ENCODE measurements at regions not wholly inside any gene's neighbourhood (a gene's known extent, or its start where the extent isn't known, plus 50 kb on each side); places are given as distances from the start of the nearest gene placed in this dataset.

DNA sequence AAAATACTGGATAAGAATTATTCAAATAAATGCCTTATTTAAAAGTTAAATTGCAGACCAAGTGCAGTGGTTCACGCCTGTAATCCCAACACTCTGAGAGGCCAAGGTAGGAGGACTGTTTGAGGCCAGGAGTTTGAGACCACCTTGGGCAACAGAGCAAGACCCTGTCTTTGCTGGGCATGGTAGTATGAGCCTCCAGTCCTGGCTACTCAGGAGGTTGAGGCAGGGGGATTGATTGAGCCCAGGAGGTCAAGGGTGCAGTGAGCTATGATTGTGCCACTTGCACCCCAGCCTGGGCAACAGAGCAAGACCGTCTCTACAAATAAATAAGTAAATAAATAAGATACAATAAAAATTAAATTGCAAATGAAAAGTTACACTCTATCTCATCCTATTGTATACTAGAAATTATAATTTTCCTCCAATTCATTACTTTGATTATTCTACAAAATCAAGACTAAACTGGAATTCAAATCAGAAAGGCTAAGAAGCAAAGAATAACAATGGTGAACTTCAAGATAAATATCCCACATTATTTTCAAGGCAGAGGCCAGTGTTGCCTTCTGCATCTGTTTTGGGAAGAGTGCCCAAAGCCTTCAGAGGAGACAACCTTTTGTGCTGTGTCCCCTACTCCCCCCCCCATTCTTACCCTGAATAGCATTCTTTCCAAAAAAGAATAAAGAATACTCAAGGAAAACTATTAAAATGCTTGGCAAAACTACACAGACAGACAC is 73.3 kb upstream of the IRF2BP2 start:
- 0 out of 2 replicates have a peak, but pooled peaks cover 7% of the 10 kb centered on the region for H3K9me3 ChIP-seq (ENCODE audit: low read length)
- no peak overlapping the region for H3K4me2 ChIP-seq (ENCODE audit: low read depth, low read length)
- 65% methylated on average over 2 of the region's 2 CpGs for WGBS (ENCODE audit: low lambda C conversion rate)
- ATAC-seq (peak; percentile 14; the same call in 1 of the 3 replicates), FAIRE-seq (no peak), DNase-seq (ENCODE audit: low spot score) (no peak)
- no peak for TF ChIP-seq MAZ (IDR thresholded peaks at IDR 0.05; ENCODE audit: borderline replicate concordance, low read depth, low read length)
- 0 out of 2 replicates have a peak, but pooled peaks have one; percentile 0 for TF ChIP-seq MAZ (CRISPR knock-in tag; IDR thresholded peaks at IDR 0.05; ENCODE audit: low read depth)
- no peak for TF ChIP-seq HNRNPUL1 (IDR thresholded peaks at IDR 0.05; ENCODE audit: low read depth, low read length)
- peak overlapping the region; percentile 87 for H3K27ac ChIP-seq (ENCODE audit: extremely low read length, insufficient read depth, low read length)
- H3K4me1 ChIP-seq (ENCODE audit: insufficient read depth, low read length) = peaks cover 21% of the 10 kb centered on the region
- no peaks in the 10 kb centered on the region for H3K36me3 ChIP-seq (replicated peaks in 1 of 2; ENCODE audit: control insufficient read depth in 1 of 2, insufficient read depth in 2 of 2, low read length in 2 of 2)
- H4K20me1 ChIP-seq (ENCODE audit: insufficient read depth, low read length) = no peaks in the 10 kb centered on the region
- BruUV-seq (replicated peaks) = no TSS peak
- H3K9ac ChIP-seq (ENCODE audit: insufficient read depth, low read depth, low read length) = peak overlapping the region; percentile 67
- CTCF ChIA-PET (ENCODE audit: low intra/inter-chr PET ratio, low total read pairs) = no interaction called here
- POLR2A ChIA-PET = interaction anchor here (0.9 to 2.1 kb wide), 9 partner anchors 29 to 78 kb away, joined by 3 to 19 read pairs (median 4); no protein-coding TSS in a partner anchor
- intact Hi-C loops (cut with micrococcal nuclease; ENCODE audit: unreplicated experiment) = loop anchor here (5.0 kb wide), 1 partner anchor 71 kb away; the partner anchor contains the start of gene IRF2BP2
- no peaks in the 10 kb centered on the region for H3K27me3 ChIP-seq (ENCODE audit: control insufficient read depth in 1 of 2, insufficient read depth in 2 of 2, low read length in 2 of 2)
- in situ Hi-C loops (cut with HindIII; ENCODE audit: extremely low pct_ligation_motif_present, low pct_unique_long_range_greater_than_20kb) = no loop called here
- no peak overlapping the region for H3K4me3 ChIP-seq (replicated peaks in 1 of 3; ENCODE audit: insufficient read depth in 1 of 3, low read depth in 2 of 3, low read length in 3 of 3)
- H2AFZ ChIP-seq (ENCODE audit: low read length) = peak overlapping the region; percentile 50
- H3K79me2 ChIP-seq (ENCODE audit: insufficient read depth, low read length) = no peaks in the 10 kb centered on the region

DNA sequence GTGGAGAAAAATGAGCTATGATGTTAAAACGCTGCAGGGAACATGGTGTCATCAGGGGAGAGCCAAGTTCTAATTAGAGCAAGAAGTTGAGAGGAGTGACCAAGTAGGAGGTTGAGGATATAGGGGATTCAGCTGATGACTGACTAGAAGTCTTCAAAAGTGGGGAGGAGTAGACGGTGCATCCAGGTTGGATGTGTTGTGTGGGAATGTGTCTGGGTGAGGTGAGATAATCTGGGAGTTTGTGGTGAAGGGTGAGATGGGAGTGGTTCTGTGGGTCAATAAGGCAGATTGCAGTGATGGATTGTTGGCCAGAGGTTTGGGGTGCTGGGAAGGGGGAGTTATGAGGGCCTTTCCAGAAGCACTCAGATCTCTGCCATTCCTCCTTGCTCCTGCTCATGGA is 72.0 kb upstream of the IRF2BP2 start:
- Histone ChIP-seq H2AFZ (ENCODE audit: low read length) (no peak overlapping the region), H3K27ac (ENCODE audit: extremely low read length, insufficient read depth, low read length) (no peak overlapping the region), H3K4me2 (ENCODE audit: low read depth, low read length) (no peak overlapping the region), H3K27me3 (ENCODE audit: control insufficient read depth in 1 of 2, insufficient read depth in 2 of 2, low read length in 2 of 2) (no peaks in the 10 kb centered on the region), H3K4me1 (ENCODE audit: insufficient read depth, low read length) (peaks cover 21% of the 10 kb centered on the region), H3K9ac (ENCODE audit: insufficient read depth, low read depth, low read length) (no peak overlapping the region), H3K4me3 (replicated peaks in 1 of 3; ENCODE audit: insufficient read depth in 1 of 3, low read depth in 2 of 3, low read length in 3 of 3) (no peak overlapping the region), H3K79me2 (ENCODE audit: insufficient read depth, low read length) (no peaks in the 10 kb centered on the region), H3K9me3 (ENCODE audit: low read length) (0 out of 2 replicates have a peak, but pooled peaks cover 7% of the 10 kb centered on the region), H3K36me3 (replicated peaks in 1 of 2; ENCODE audit: control insufficient read depth in 1 of 2, insufficient read depth in 2 of 2, low read length in 2 of 2) (no peaks in the 10 kb centered on the region), H4K20me1 (ENCODE audit: insufficient read depth, low read length) (no peaks in the 10 kb centered on the region)
- DNase-seq (ENCODE audit: low spot score) (no peak), ATAC-seq (no peak), FAIRE-seq (no peak)
- ChIA-PET CTCF (ENCODE audit: low intra/inter-chr PET ratio, low total read pairs) (no interaction called here), POLR2A (interaction anchor here (1.1 kb wide), 1 partner anchor 40 kb away, joined by 3 read pairs; no protein-coding TSS in a partner anchor)
- BruUV-seq (replicated peaks) = no TSS peak
- in situ Hi-C loops (cut with HindIII; ENCODE audit: extremely low pct_ligation_motif_present, low pct_unique_long_range_greater_than_20kb) = no loop called here
- intact Hi-C loops (cut with micrococcal nuclease; ENCODE audit: unreplicated experiment) = loop anchor here (5.0 kb wide), 1 partner anchor 70 kb away; the partner anchor contains the start of gene IRF2BP2
- whole genome bisulfite sequencing (ENCODE audit: low lambda C conversion rate) = 95% methylated on average over 2 of the region's 2 CpGs
- TF ChIP-seq, protein P1, sequence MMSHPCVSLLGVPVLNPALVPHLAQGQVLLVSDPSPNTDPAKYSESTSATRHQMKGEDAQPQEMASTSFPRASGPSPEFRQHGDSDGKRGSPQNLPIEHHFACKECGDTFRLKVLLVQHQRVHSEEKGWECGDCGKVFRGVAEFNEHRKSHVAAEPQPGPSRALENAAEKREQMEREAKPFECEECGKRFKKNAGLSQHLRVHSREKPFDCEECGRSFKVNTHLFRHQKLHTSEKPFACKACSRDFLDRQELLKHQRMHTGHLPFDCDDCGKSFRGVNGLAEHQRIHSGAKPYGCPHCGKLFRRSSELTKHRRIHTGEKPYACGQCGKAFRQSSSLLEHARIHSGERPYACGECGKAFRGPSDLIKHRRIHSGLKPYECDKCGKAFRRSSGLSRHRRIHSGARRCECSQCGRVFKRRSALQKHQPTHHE (CRISPR knock-in tag; IDR thresholded peaks at IDR 0.05; ENCODE audit: borderline replicate concordance) = no peak
- TF ChIP-seq ZBTB33 (CRISPR knock-in tag; IDR thresholded peaks at IDR 0.05) (no peak), NCOR1 (IDR thresholded peaks at IDR 0.05; ENCODE audit: borderline replicate concordance, low read length) (no peak), ZNF782 (CRISPR knock-in tag; IDR thresholded peaks at IDR 0.05; ENCODE audit: borderline replicate concordance) (no peak), RFX3 (CRISPR knock-in tag; IDR thresholded peaks at IDR 0.05) (no peak), ZNF30 (CRISPR knock-in tag; IDR thresholded peaks at IDR 0.05) (no peak)
- TF ChIP-seq, protein P2, sequence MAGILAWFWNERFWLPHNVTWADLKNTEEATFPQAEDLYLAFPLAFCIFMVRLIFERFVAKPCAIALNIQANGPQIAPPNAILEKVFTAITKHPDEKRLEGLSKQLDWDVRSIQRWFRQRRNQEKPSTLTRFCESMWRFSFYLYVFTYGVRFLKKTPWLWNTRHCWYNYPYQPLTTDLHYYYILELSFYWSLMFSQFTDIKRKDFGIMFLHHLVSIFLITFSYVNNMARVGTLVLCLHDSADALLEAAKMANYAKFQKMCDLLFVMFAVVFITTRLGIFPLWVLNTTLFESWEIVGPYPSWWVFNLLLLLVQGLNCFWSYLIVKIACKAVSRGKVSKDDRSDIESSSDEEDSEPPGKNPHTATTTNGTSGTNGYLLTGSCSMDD (CRISPR knock-in tag; IDR thresholded peaks at IDR 0.05) = no peak
- TF ChIP-seq, protein P3, sequence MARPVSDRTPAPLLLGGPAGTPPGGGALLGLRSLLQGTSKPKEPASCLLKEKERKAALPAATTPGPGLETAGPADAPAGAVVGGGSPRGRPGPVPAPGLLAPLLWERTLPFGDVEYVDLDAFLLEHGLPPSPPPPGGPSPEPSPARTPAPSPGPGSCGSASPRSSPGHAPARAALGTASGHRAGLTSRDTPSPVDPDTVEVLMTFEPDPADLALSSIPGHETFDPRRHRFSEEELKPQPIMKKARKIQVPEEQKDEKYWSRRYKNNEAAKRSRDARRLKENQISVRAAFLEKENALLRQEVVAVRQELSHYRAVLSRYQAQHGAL (CRISPR knock-in tag; IDR thresholded peaks at IDR 0.05; ENCODE audit: not compliant biosample characterization) = no peak
